Motor neuron (in vitro differentiated cells): ENCODE measurements at regions not wholly inside any gene's neighbourhood (a gene's known extent, or its start where the extent isn't known, plus 50 kb on each side); places are given as distances from the start of the nearest gene placed in this dataset.
"Not testable (repeated sequence)": the region's sequence is repeated elsewhere in the genome, so short reads cannot be mapped to it uniquely, and the experiment has no call there.

Experiments
- ATAC-seq, 8 experiments: fragments of 200-7000 bp; cut with Tn5 transposase; replicated peaks in 6 of 8; 2 replicates each; pipeline ENCODE4 v1.8.0; 2021; ENCODE audit warnings: mild to moderate bottlenecking in 8 of 8, moderate library complexity in 8 of 8
- H3K27ac ChIP-seq, 2 donors: fragments of 250-450 bp; sonication (Bioruptor Pico); 2 replicates each; pipeline ENCODE4 v1.9.0; 2021; ENCODE audit warnings: antibody characterized with exemption in 2 of 2, mild to moderate bottlenecking in 2 of 2, moderate library complexity in 1 of 2
- H3K4me1 ChIP-seq, 2 donors: fragments of 250-450 bp; sonication (Bioruptor Pico); replicated peaks in 1 of 2; 2 replicates each; pipeline ENCODE4 v1.6.1; 2021; ENCODE audit warnings: antibody characterized with exemption in 2 of 2, mild to moderate bottlenecking in 2 of 2, moderate library complexity in 1 of 2
- H3K4me3 ChIP-seq, 5 donors: fragments of 250-450 bp; sonication (Bioruptor Pico); 2 replicates each; pipeline ENCODE4 v1.9.0; 2021; ENCODE audit warnings: antibody characterized with exemption in 5 of 5, mild to moderate bottlenecking in 5 of 5, moderate library complexity in 4 of 5
- WGBS, 10 experiments: fragments of 450-650 bp; shearing (Covaris generic); methylation state at CpG; one replicate each; pipeline ENCODE4 v1.0.0; 2022; 5-methylcytosine and 5-hydroxymethylcytosine counted together
- in situ Hi-C, 9 experiments: fragments of 400-800 bp; cut with MboI; loops; one replicate each; pipeline ENCODE4 v1.15.0; 2021; ENCODE audit warnings: low sequenced_read_pairs in 9 of 9, low pct_unique_long_range_greater_than_20kb in 2 of 9; ENCODE audit not compliant: unreplicated experiment in 9 of 9

DNA sequence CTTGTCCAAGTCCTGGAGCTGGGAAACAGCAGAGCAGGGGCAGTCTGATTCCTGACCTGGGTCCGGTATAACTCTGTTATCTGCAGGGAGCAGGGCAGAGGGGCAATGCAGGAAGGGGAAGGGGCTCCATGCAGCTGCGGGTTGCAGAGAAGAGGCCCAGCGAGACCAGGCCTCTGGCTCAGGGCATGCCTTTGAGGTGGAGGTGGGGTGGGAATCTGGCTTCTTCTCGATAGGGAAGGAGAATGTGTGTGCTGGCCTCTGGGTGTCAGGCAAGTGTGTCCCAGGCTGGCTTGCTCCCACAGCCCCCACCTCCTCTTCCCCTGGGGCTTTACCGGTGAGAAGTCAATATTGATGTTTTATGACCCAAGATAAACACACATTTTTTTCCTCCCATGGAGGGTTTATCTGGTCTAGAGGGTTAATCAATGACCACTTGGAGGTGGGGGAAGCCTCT lies 187.1 kb upstream of the HAAO start:
- WGBS, 10 experiments = 25 to 53% (median 47%) methylated on average over 1 to 4 of the region's 5 CpGs; no CpG with 5 or more reads in 7 of the 10 experiments
- peak in 5 of 8 experiments; percentile 21 to 46 (median 27) for ATAC-seq
- Histone ChIP-seq H3K4me1 (peaks cover 6 to 16% of the 10 kb centered on the region in 2 donors), H3K27ac (no peak overlapping the region), H3K4me3 (no peak overlapping the region)
- in situ Hi-C loops = loop anchor here in 2 of 9 experiments (10.0 kb wide), 2 partner anchors 145 to 245 kb away; partner anchors contain the start of gene ZFP36L2 (in 1 of the 2)

DNA sequence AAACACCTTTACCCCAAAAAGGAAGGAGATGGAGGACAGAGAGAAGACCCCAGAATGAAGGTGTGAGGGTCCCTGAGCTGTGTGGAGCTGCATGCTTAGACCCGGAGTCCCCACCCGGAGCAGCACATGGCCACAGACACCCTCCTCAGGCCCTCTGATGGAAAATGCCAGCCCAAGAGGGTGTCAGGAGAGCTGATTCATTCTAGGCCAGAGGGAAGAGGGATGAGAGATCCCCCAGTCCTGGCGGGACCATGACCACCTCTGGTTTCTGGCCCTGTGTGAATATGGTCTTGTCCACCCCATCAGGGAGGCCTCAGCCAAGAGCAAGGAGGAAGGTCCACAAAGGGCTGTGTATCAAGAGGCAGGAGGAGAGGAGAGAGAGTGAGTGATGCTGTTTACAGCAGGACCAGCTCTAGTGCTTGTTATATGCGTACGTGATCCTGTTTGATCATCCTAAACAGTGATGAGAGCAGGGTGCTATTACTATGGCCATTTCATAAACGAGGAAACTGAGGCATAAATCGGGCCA lies 186.6 kb upstream of the HAAO start:
- no peak for ATAC-seq
- WGBS, 10 experiments = 67 to 100% (median 81%) methylated on average over 1 to 6 of the region's 7 CpGs; no CpG with 5 or more reads in 4 of the 10 experiments
- H3K4me3 ChIP-seq = no peak overlapping the region
- in situ Hi-C loops = loop anchor here in 2 of 9 experiments (10.0 kb wide), 2 partner anchors 146 to 246 kb away; partner anchors contain the start of gene ZFP36L2 (in 1 of the 2)
- H3K4me1 ChIP-seq = peaks cover 6 to 16% of the 10 kb centered on the region in 2 donors
- H3K27ac ChIP-seq = no peak overlapping the region

DNA sequence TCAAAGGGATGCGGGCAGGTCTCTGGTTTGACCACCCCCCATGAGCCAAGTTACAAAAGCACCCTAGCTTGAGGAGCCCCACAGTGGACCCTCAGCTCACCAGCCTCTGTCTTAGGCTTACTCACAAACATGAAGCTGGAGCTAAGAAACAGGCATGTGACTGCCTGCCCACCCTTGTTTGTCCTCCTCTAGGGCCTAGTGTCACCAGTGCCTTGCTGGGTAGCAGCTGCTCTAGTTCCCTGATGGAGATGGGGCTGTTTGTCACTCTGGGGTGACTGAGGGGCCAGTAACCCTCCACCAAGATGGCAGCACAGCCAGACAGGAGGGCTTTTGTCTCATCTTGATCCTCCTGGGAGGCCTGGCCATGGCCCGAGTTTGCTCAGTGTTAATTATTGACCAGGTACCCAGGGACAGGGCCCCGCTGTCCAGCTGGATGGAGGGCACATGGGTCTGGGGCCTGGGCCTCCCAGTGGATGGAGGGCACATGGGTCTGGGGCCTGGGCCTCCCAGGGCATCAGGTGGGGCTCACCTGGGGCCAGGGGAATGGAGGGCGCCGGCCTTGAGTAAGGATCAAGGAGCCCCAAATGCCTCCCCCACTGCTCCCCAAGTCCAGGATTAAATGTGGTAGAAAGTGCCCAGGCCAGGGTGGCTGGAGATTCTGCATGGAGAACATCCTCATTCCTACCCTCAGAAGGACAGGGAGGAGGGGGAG lies 185.9 kb upstream of the HAAO start:
- Histone ChIP-seq H3K27ac (no peak overlapping the region), H3K4me1 (peaks cover 6 to 16% of the 10 kb centered on the region in 2 donors), H3K4me3 (no peak overlapping the region)
- in situ Hi-C loops = loop anchor here in 2 of 9 experiments (10.0 kb wide), 2 partner anchors 146 to 246 kb away; partner anchors contain the start of gene ZFP36L2 (in 1 of the 2)
- WGBS, 10 experiments = 60 to 100% (median 93%) methylated on average over 1 to 2 of the region's 5 CpGs; no CpG with 5 or more reads in 4 of the 10 experiments
- ATAC-seq = no peak

DNA sequence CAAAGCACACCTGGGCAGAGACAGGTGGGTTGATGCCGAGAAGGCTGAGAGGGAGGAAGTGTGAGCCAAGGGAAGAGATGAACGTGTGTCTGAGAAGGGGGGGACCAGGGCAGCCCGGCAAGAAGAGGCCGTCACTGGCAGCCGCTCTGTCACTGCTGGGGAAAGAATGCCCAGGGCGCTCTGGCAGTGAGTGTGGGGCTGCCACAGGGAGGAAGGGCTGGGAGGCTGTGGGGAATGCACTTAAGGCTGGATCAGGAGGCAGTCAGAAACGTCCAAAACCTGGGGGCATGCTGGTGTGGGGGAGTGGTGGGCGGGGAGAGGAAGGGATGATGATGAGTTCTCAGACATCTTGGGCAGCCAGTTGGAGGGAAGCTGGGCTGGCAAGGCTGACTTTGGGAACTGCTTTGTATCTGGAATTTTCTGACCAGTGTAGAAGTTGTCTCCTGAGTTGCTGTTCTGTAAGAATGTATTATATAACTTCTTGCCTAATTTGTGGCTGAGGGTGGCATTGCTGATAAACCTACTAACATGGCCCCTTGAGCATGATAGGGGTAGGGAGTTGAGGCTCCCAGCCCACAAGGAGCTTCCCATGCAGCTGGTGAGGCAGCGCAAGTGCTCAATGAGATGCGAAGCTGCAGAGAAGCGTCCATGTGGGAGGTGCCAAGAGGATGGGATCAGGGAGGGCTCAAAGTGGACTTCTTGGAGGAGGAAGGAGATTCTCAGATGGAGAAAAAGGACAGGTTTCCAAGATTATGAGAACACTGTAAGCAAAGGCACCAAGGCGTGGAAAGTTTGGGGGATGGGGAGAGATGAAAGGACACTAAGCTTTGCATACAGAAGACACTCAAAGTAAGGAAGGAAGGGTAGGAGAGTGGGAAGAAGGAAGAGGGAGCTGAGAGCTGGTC lies 185.1 kb upstream of the HAAO start:
- ATAC-seq = no peak
- Histone ChIP-seq H3K4me3 (no peak overlapping the region), H3K4me1 (peaks cover 6 to 16% of the 10 kb centered on the region in 2 donors), H3K27ac (no peak overlapping the region)
- in situ Hi-C loops = loop anchor here in 2 of 9 experiments (10.0 kb wide), 2 partner anchors 147 to 247 kb away; partner anchors contain the start of gene ZFP36L2 (in 1 of the 2)
- WGBS, 10 experiments = 74 to 100% (median 100%) methylated on average over 1 to 3 of the region's 12 CpGs; no CpG with 5 or more reads in 3 of the 10 experiments

DNA sequence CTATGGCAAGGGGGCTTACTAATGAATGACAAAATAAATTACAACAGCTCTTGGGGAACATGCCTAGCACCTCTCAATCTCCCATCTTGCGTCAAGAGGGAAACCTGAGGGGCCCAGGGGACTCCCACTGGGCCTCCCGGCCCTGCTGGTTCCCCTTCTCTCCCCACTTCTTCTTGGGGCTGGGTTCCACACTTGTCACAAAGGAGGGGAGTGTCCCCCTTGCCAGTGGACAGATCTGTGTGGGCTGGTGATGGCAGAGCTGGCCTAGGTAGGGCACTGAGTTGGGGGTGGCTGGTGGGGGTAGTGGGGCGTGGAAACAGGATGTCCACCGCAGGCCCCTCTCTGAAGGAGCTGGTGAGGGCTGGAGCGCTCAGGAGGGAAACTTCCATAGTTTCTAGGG lies 184.0 kb upstream of the HAAO start:
- H3K27ac ChIP-seq = no peak overlapping the region
- ATAC-seq = no peak
- no peak overlapping the region for H3K4me3 ChIP-seq
- in situ Hi-C loops = loop anchor here in 2 of 9 experiments (10.0 kb wide), 2 partner anchors 148 to 248 kb away; partner anchors contain the start of gene ZFP36L2 (in 1 of the 2)
- H3K4me1 ChIP-seq = peaks cover 6 to 16% of the 10 kb centered on the region in 2 donors
- 88% methylated on average over 2 of the region's 5 CpGs; no CpG with 5 or more reads in 9 of the 10 experiments for WGBS, 10 experiments

DNA sequence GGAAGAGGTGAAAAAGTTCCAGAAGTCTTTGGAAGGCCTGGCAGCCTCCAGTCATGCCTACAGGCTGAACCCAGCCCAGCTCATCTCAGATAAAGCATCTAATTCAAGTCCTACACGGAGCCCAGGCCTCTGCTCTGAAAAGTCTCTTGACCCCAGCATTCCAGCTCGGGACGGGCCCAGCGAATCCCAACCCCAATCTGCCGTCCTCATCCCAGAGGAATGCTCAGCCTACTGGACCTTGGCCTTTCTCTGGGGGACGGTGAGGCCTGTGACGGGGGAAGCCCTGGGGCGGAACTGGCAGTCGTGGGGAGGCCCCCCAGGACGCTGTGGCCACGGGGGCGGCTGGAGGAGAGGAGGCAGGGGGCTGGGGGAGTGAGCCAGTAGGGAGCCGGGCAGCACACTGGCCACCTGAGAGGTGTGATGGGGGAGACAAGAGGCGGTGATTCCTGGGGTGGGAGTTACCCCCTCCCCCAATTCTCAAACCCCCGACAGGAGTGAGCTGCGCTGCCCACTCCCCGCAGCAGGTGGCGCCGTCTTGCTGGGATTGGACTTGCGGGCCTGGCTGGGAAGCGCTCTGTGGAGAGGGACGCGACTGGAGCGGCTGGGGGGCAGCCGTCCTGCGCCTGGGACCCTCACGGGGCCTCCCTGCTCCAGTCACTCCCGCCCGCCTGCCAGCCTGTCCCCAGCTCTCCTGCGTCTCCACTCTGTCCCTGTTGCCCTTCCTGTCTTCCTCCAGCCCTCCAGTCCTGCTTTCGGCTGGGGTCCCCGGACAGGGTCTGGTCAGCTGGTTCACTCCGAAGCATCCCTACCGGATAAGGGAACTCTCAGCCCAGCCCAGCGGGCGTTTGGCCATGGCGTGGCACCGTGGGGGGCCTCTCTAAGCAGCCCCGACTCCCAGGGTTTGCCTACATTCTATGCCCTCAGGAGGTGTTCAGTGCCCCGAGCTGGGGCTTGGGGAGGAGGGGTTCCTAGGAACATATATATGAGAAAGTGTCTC lies 182.6 kb upstream of the HAAO start:
- in situ Hi-C loops = loop anchor here in 7 of 9 experiments (10.0 to 25.0 kb wide), 5 partner anchors 150 to 512 kb away; partner anchors contain the start of gene ZFP36L2 (in 6 of the 7)
- Histone ChIP-seq H3K4me1 (peaks cover 6 to 15% of the 10 kb centered on the region in 2 donors), H3K27ac (no peak overlapping the region), H3K4me3 (peak overlapping the region in 3 of 5 donors; percentile 8 to 13 (median 12))
- ATAC-seq = peak; percentile 47 to 93 (median 88)
- WGBS, 10 experiments = 0 to 100% (median 72%) methylated on average over 1 to 2 of the region's 40 CpGs; no CpG with 5 or more reads in 5 of the 10 experiments

DNA sequence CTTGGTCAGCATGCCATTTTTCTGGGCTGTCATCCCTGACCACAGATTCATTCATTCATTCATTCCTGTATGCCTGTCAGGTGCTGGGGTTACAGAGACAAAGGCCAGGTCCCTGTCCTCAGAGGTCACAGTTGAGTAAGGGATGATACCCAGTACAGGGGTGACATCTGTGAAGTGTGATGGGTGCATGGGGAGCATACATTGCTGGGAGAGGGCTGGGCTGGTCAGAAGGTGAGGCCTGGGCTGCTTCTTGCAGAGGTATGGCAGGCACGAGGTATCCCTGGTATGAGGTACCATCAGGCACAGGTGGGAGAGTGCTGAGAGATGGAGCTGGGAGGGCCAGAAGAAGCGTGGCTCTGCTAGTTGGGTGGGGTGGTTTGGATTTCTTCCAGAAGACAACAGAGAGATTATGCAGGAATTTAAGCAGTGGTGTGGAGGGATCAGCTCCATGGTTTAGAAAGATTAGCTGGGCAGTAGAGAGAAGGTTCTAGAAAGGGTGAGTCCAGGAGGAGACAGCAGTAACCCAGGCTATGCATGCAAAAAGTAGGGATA lies 181.9 kb upstream of the HAAO start:
- ATAC-seq = peak in 3 of 8 experiments; percentile 61 to 76 (median 61)
- Histone ChIP-seq H3K27ac (no peak overlapping the region), H3K4me3 (no peak overlapping the region), H3K4me1 (peaks cover 0 to 8% of the 10 kb centered on the region in 2 donors)
- in situ Hi-C loops = loop anchor here in 7 of 9 experiments (10.0 to 25.0 kb wide), 5 partner anchors 151 to 513 kb away; partner anchors contain the start of gene ZFP36L2 (in 6 of the 7)
- 20 to 100% (median 80%) methylated on average over 1 of the region's 2 CpGs; no CpG with 5 or more reads in 6 of the 10 experiments for WGBS, 10 experiments

DNA sequence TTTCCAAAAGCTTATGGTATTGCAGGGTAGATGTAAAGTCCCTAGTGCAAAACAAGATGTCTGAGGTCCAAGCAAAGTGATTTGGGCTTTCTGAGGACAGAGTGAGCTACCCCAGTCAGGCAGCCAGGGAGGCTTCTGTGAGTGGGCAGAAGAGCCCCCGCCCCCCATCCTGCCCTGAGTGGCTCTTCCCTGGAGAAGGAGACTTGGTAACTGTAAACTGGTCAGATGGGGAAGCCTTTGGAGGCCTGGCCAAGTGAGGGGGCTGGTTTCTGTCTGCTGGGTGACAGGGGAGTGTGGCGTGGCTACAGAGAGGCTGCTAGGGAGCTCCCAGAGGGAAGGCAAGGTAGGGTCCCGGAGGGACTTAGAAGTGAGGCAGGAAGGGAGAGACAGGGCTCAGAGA lies 181.3 kb upstream of the HAAO start:
- no peak for ATAC-seq
- WGBS, 10 experiments = 80 to 100% (median 100%) methylated on average over 1 of the region's 3 CpGs; no CpG with 5 or more reads in 7 of the 10 experiments
- in situ Hi-C loops = loop anchor here in 7 of 9 experiments (10.0 to 25.0 kb wide), 5 partner anchors 151 to 514 kb away; partner anchors contain the start of gene ZFP36L2 (in 6 of the 7)
- no peak overlapping the region for H3K27ac ChIP-seq
- peaks cover 0 to 4% of the 10 kb centered on the region in 2 donors for H3K4me1 ChIP-seq
- no peak overlapping the region for H3K4me3 ChIP-seq

DNA sequence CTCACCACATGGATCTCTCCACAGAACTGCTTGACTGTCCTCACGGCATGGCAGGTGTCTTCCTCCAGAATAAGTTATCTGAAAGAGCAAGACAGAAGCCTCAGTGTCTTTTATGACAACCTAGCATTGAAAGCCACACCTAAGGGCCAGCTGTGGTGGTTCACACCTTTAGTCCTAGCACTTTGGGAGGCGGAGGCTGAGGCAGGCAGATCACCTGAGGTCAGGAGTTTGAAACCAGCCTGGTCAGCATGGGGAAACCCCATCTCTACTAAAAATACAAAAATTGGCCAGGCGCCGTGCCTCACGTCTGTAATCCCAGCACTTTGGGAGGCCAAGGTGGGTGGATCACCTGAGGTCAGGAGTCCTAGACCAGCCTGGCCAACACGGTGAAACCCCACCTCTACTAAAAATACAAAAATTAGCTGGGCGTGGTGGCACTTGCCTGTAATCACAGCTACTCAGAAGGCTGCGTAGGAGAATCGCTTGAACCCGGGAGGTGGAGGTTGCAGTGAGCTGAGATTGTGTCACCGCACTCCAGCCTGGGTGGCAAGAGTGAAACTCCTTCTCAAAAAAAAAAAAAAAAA lies 180.6 kb upstream of the HAAO start:
- not testable (repeated sequence) for H3K27ac ChIP-seq, ATAC-seq, H3K4me1 ChIP-seq, H3K4me3 ChIP-seq
- WGBS, 10 experiments = 60 to 100% (median 87%) methylated on average over 1 to 5 of the region's 11 CpGs; no CpG with 5 or more reads in 4 of the 10 experiments
- in situ Hi-C loops = loop anchor here in 7 of 9 experiments (10.0 to 25.0 kb wide), 5 partner anchors 152 to 514 kb away; partner anchors contain the start of gene ZFP36L2 (in 6 of the 7)

DNA sequence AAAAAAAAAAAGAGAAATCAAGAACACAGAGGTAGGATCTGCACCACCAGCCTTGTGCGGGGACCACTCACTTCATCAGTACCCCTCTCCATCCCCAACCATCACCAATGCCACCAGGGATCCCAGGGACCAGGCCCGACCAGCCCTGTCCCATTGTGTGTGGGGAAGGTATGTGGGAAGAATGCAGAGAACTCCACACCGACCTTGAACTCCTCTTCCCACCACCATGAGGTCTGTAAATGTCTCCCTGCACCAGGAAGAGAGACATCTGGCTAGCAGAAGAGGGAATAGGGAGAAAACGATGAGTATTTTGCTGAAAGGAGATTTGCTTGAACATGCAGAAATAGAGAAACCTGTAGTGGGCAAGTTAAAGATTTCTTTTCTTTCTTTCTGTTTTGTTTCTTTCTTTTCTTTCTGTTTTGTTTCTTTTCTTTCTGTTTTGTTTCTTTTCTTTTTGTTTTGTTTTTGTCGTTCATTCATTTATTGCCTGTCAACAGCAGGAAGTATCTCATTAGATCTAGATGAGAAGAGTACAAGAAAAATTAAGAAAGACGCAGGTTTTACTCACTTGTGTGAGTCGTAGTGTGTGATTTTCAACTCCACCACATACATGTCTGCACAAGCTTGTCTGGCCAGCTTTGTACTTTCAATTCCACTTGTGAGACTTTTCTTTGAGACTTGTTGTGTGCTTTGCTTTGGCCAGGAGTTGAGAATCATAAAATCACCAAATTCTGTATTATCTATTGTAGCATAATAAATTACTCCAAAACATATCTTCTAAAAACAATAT lies 179.8 kb upstream of the HAAO start:
- in situ Hi-C loops = loop anchor here in 7 of 9 experiments (10.0 to 25.0 kb wide), 5 partner anchors 153 to 515 kb away; partner anchors contain the start of gene ZFP36L2 (in 6 of the 7)

More for the DNA sequence above, 179.8 kb upstream of the HAAO start:
- Histone ChIP-seq H3K4me3 (no peak overlapping the region), H3K27ac (no peak overlapping the region), H3K4me1 (peaks cover 0 to 4% of the 10 kb centered on the region in 2 donors)
- 27 to 89% (median 65%) methylated on average over 3 to 7 of the region's 7 CpGs for WGBS, 10 experiments
- no peak for ATAC-seq
